HCT116 (cell line): ENCODE measurements at regions not wholly inside any gene's neighbourhood (a gene's known extent, or its start where the extent isn't known, plus 50 kb on each side); places are given as distances from the start of the nearest gene placed in this dataset.

Experiments used
- ATAC-seq: fragments of 200-7000 bp; cut with Tn5 transposase; 2 replicates; pipeline ENCODE4 v1.9.1; 2020; ENCODE audit warnings: mild to moderate bottlenecking, moderate library complexity
- BruUV-seq: library from RNA; stranded (reverse); fragments of 400-500 nt; replicated peaks from 2 replicates; lab custom pipeline; 2021; lab: Mats Ljungman, UMichigan
- CTCF ChIA-PET: fragments of 300-600 bp; sonication (Branson Sonifier 250); formaldehyde crosslinking; loops from one replicate; lab custom pipeline; 2021; ENCODE audit warnings: antibody characterized with exemption; lab: Charles Lee
- POLR2A ChIA-PET: fragments of 300-600, 350-600 bp; sonication (Branson Sonifier 250); formaldehyde crosslinking; loops from one replicate; lab custom pipeline; 2021; ENCODE audit warnings: antibody characterized with exemption; lab: Charles Lee
- RAD21 ChIA-PET, 2 experiments: fragments of 300-600 bp; sonication (Branson Sonifier 250); formaldehyde crosslinking; loops; one replicate each; lab custom pipeline; 2023; ENCODE audit warnings: low total read pairs in 2 of 2; ENCODE audit not compliant: uncharacterized antibody in 2 of 2, unreplicated experiment in 2 of 2, low non-redundant PET in 1 of 2; lab: Charles Lee
- DNase-seq: peaks from one replicate; pipeline ENCODE4 v3.0.0-alpha.2; 2010; ENCODE audit warnings: low read depth, low spot score
- H2AFZ ChIP-seq: fragments of 200-600 bp; shearing (Covaris generic), sonication (generic); 2 replicates; pipeline ENCODE4 v1.6.1; 2017; ENCODE audit warnings: low read depth, mixed run types, mixed read lengths, antibody characterized with exemption, low read length; ENCODE audit not compliant: poor library complexity, severe bottlenecking
- H3K27ac ChIP-seq: 2 replicates; pipeline ENCODE4 v1.5.1; 2012; ENCODE audit warnings: low read depth, low read length
- H3K27me3 ChIP-seq: fragments of 200-600 bp; sonication (generic); 2 replicates; pipeline ENCODE4 v1.6.1; 2016; ENCODE audit warnings: mixed run types, low read length, mixed read lengths; ENCODE audit not compliant: insufficient read depth
- H3K36me3 ChIP-seq, 2 experiments: fragments of 200-500 bp in 1 of 2; fragments of 200-600 bp in 1 of 2; sonication (Bioruptor generic) in 1 of 2; sonication (generic) in 1 of 2; 2 replicates each; pipeline versions ENCODE4 v1.5.1 to v1.6.1; 2014 to 2016; ENCODE audit warnings: low read length in 2 of 2, inconsistent platforms in 1 of 2, mixed read lengths in 1 of 2, mixed run types in 1 of 2; ENCODE audit not compliant: insufficient read depth in 2 of 2, control insufficient read depth in 1 of 2
- H3K4me1 ChIP-seq, 2 experiments: fragments of 200-600 bp in 1 of 2; sonication (generic) in 1 of 2; 2 replicates each; pipeline versions ENCODE4 v1.5.1 to v1.6.1; 2012 to 2017; ENCODE audit warnings: low read length in 2 of 2, inconsistent platforms in 1 of 2, mild to moderate bottlenecking in 1 of 2, mixed read lengths in 1 of 2, mixed run types in 1 of 2, moderate library complexity in 1 of 2; ENCODE audit not compliant: insufficient read depth in 2 of 2, control insufficient read depth in 1 of 2
- H3K4me2 ChIP-seq: fragments of 200-600 bp; sonication (generic); 2 replicates; pipeline ENCODE4 v1.6.1; 2017; ENCODE audit warnings: mixed run types, low read length, mixed read lengths
- H3K4me3 ChIP-seq, 2 experiments: fragments of 200-600 bp in 1 of 2; sonication (generic) in 1 of 2; replicated peaks in 1 of 2; 2 replicates each; pipeline ENCODE4 v1.5.1; 2011 to 2016; ENCODE audit warnings: low read length in 2 of 2, control low read depth in 1 of 2, low read depth in 1 of 2, mild to moderate bottlenecking in 1 of 2, mixed read lengths in 1 of 2, mixed run types in 1 of 2
- H3K79me2 ChIP-seq: fragments of 200-600 bp; sonication (generic); 2 replicates; pipeline ENCODE4 v1.6.1; 2017; ENCODE audit warnings: mild to moderate bottlenecking, mixed run types, low read length, moderate library complexity, mixed read lengths; ENCODE audit not compliant: insufficient read depth
- H3K9ac ChIP-seq: fragments of 200-600 bp; sonication (generic); 2 replicates; pipeline ENCODE4 v1.6.1; 2016; ENCODE audit warnings: low read length, mixed read lengths
- H3K9me2 ChIP-seq: fragments of 200-600 bp; sonication (generic), shearing (Covaris generic); 2 replicates; pipeline ENCODE4 v1.6.1; 2017; ENCODE audit warnings: mixed run types, mild to moderate bottlenecking, moderate library complexity; ENCODE audit not compliant: insufficient read depth
- H3K9me3 ChIP-seq, 2 experiments: fragments of 200-500 bp in 1 of 2; fragments of 200-600 bp in 1 of 2; sonication (Bioruptor generic) in 1 of 2; sonication (generic) in 1 of 2; 2 replicates each; pipeline ENCODE4 v1.6.1; 2014 to 2017; ENCODE audit warnings: low read length in 2 of 2, mixed read lengths in 2 of 2, inconsistent platforms in 1 of 2, low read depth in 1 of 2, mild to moderate bottlenecking in 1 of 2, mixed run types in 1 of 2, moderate library complexity in 1 of 2; ENCODE audit not compliant: control insufficient read depth in 1 of 2, insufficient read depth in 1 of 2
- H4K20me1 ChIP-seq: fragments of 200-600 bp; sonication (generic), shearing (Covaris generic); 2 replicates; pipeline ENCODE4 v1.6.1; 2017; ENCODE audit warnings: mixed run types, mild to moderate bottlenecking, moderate library complexity; ENCODE audit not compliant: insufficient read depth
- ATF3 ChIP-seq: IDR thresholded peaks from 2 replicates; pipeline ENCODE4 v1.6.1; 2012
- EGR1 ChIP-seq: IDR thresholded peaks from 2 replicates; pipeline ENCODE4 v1.6.1; 2012; ENCODE audit warnings: low read depth
- ELF1 ChIP-seq: IDR thresholded peaks from 2 replicates; pipeline ENCODE4 v1.6.1; 2012; ENCODE audit warnings: low read depth, borderline replicate concordance
- EZH2 ChIP-seq: fragments of 200-600 bp; sonication (generic); IDR thresholded peaks from 2 replicates; pipeline ENCODE4 v1.6.1; 2017; ENCODE audit warnings: antibody characterized with exemption, mixed run types
- EZH2phosphoT487 ChIP-seq: fragments of 200-600 bp; IDR thresholded peaks from 2 replicates; pipeline ENCODE4 v1.6.1; 2018; ENCODE audit warnings: antibody characterized with exemption, borderline replicate concordance
- JUND ChIP-seq: IDR thresholded peaks from 2 replicates; pipeline ENCODE4 v1.6.1; 2012
- MAX ChIP-seq: IDR thresholded peaks from 2 replicates; pipeline ENCODE4 v1.6.1; 2012
- RAD21 ChIP-seq: IDR thresholded peaks from 2 replicates; pipeline ENCODE4 v1.6.1; 2012; ENCODE audit warnings: low read depth, mild to moderate bottlenecking
- SIN3A ChIP-seq: IDR thresholded peaks from 2 replicates; pipeline ENCODE4 v1.6.1; 2012; ENCODE audit warnings: low read depth
- TCF7L2 ChIP-seq: IDR thresholded peaks from 2 replicates; pipeline ENCODE4 v1.7.0; 2011; ENCODE audit warnings: borderline replicate concordance, inconsistent platforms; ENCODE audit not compliant: insufficient read depth, insufficient read length; ENCODE audit errors: extremely low read depth
- YY1 ChIP-seq: IDR thresholded peaks from 2 replicates; pipeline ENCODE4 v1.6.1; 2011; ENCODE audit warnings: low read length, low read depth, moderate library complexity, mild to moderate bottlenecking; ENCODE audit not compliant: insufficient replicate concordance; ENCODE audit errors: extremely low read depth
- ZNF274 ChIP-seq: fragments of 200-500 bp; sonication (Bioruptor generic); IDR thresholded peaks from 2 replicates; pipeline ENCODE4 v1.6.1; 2014; ENCODE audit warnings: mild to moderate bottlenecking, low read depth, low read length, inconsistent platforms
- intact Hi-C: fragments of 100-400 bp; cut with micrococcal nuclease; formaldehyde crosslinking; loops from 2 replicates; pipeline ENCODE4 v1.10.0; 2022
- TF ChIP-seq, protein P1 (sequence below): IDR thresholded peaks from 2 replicates; pipeline ENCODE4 v1.6.1; 2011; ENCODE audit warnings: mild to moderate bottlenecking, low read length, moderate library complexity; ENCODE audit not compliant: insufficient replicate concordance; ENCODE audit errors: extremely low read depth

DNA sequence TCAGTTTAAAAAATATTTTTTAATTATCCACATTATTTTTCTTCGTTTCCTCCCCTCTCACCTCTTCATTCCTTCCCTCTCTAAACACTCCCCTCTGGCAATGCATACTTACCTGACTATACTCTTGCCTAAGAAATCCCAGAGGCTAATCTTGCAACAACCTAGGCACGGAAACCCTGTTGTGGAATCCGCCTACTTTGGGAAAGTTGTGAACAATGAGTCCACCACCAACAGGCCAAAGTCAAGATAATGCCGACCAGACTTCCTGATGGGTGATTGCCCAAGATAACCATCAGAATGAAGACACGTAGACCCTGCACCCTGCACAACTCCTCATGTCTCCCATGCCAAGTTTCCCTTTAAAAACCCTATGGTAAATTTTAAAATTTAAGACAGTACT lies 521.5 kb downstream of the KIF20B start:
- peak overlapping the region; percentile 42 for H3K9ac ChIP-seq
- H3K27me3 ChIP-seq, result no peaks in the 10 kb centered on the region
- H3K27ac ChIP-seq, result peak overlapping the region; percentile 87
- H3K79me2 ChIP-seq, result no peaks in the 10 kb centered on the region
- peak overlapping the region; percentile 55 for H3K4me2 ChIP-seq
- no peaks in the 10 kb centered on the region for H4K20me1 ChIP-seq
- 0 out of 4 replicates have a peak, but pooled peaks cover 0 to 4% of the 10 kb centered on the region in 2 experiments for H3K9me3 ChIP-seq
- intact Hi-C loops, result loop anchor here (10.0 kb wide), 1 partner anchor 632 kb away; the partner anchor contains the start of gene HTR7
- no peak overlapping the region; a peak in 1 of 4 replicates for H3K4me3 ChIP-seq
- H3K9me2 ChIP-seq, result no peaks in the 10 kb centered on the region
- ChIA-PET CTCF (no interaction called here), POLR2A (interaction anchor here (1.0 kb wide), 1 partner anchor 86 kb away, joined by 3 read pairs; no protein-coding TSS in a partner anchor), RAD21 (no interaction called here)
- ATAC-seq, result peak; percentile 15; the same call in 1 of the 2 replicates
- peaks cover 39 to 61% of the 10 kb centered on the region in 2 experiments for H3K4me1 ChIP-seq
- H2AFZ ChIP-seq, result peak overlapping the region; percentile 28
- no peak for DNase-seq
- BruUV-seq, result TSS peak; percentile 84
- TF ChIP-seq ATF3 (no peak), SIN3A (no peak)
- peaks cover 0 to 25% of the 10 kb centered on the region in 2 experiments; a peak in 1 of 4 replicates for H3K36me3 ChIP-seq

DNA sequence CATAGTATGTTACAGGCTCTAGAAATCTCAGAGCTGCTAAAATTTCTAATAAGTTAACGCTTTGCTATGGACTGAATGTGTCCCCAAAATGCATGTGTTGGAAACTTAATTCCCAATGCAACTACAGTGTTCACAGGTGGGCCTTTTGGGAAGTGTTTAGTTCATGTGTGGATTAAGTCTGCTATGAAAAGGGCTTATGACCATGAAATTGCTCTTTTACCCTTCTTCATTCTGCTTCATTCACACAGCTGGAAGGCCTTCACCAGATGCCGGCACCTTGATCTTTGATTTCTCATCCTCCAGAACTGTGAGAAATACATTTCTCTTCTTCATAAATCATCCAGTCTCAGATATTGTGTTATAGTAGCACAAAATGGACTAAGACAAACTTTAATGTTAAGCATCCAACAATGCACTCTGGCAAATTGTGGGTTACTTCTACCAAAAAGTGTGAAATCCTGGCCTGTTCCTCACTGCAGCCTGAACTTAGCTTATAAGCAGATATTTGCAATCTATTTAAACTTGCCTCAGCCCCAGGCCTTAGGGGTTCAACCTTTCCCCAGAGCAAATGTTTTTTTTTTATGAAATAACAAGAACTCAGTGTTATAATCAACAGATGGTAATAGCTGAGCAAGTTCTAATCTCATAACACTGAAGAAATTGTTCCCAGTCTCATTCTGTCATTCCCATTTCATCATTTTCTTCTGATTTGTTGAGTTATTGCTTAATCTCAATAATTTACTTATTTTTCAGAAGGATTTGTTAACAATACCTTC lies 523.6 kb downstream of the KIF20B start:
- Histone ChIP-seq H3K4me2 (no peak overlapping the region), H3K4me3 (no peak overlapping the region), H3K36me3 (peaks cover 0 to 38% of the 10 kb centered on the region in 2 experiments; a peak in 2 of 4 replicates), H3K27me3 (no peaks in the 10 kb centered on the region), H3K9ac (no peak overlapping the region), H3K27ac (peak overlapping the region; percentile 87; the same call in 1 of the 2 replicates), H3K79me2 (no peaks in the 10 kb centered on the region), H3K9me3 (0 out of 4 replicates have a peak, but pooled peaks cover 4% of the 10 kb centered on the region in 2 experiments), H3K4me1 (peaks cover 46 to 69% of the 10 kb centered on the region in 2 experiments), H3K9me2 (no peaks in the 10 kb centered on the region), H2AFZ (peak overlapping the region; percentile 42), H4K20me1 (no peaks in the 10 kb centered on the region)
- no peak for ATAC-seq
- intact Hi-C loops, result loop anchor here (5.0 to 10.0 kb wide), 4 partner anchors 92 to 630 kb away; partner anchors contain the start of gene HTR7
- RAD21 ChIA-PET, result no interaction called here
- POLR2A ChIA-PET, result interaction anchor here (3.1 kb wide), 1 partner anchor 90 kb away, joined by 9 read pairs; no protein-coding TSS in a partner anchor
- DNase-seq, result no peak
- no TSS peak for BruUV-seq
- CTCF ChIA-PET, result no interaction called here
- TF ChIP-seq MAX, result no peak
- TF ChIP-seq ELF1, result no peak
- no peak for TF ChIP-seq EZH2
- TF ChIP-seq TCF7L2, result no peak
- no peak for TF ChIP-seq EGR1
- TF ChIP-seq JUND, result no peak
- TF ChIP-seq, protein P1, sequence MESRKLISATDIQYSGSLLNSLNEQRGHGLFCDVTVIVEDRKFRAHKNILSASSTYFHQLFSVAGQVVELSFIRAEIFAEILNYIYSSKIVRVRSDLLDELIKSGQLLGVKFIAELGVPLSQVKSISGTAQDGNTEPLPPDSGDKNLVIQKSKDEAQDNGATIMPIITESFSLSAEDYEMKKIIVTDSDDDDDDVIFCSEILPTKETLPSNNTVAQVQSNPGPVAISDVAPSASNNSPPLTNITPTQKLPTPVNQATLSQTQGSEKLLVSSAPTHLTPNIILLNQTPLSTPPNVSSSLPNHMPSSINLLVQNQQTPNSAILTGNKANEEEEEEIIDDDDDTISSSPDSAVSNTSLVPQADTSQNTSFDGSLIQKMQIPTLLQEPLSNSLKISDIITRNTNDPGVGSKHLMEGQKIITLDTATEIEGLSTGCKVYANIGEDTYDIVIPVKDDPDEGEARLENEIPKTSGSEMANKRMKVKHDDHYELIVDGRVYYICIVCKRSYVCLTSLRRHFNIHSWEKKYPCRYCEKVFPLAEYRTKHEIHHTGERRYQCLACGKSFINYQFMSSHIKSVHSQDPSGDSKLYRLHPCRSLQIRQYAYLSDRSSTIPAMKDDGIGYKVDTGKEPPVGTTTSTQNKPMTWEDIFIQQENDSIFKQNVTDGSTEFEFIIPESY, result no peak
- TF ChIP-seq ZNF274, result no peak
- TF ChIP-seq YY1, result no peak
- no peak for TF ChIP-seq RAD21
- no peak for TF ChIP-seq ATF3
- TF ChIP-seq EZH2phosphoT487, result no peak
